GM23338 (cell line): ENCODE measurements at regions not wholly inside any gene's neighbourhood (a gene's known extent, or its start where the extent isn't known, plus 50 kb on each side); places are given as distances from the start of the nearest gene placed in this dataset.

Experiments used
- ATAC-seq: fragments of 200-7000 bp; cut with Tn5 transposase; 3 replicates; pipeline ENCODE4 v1.9.1; 2020
- DNase-seq: peaks from one replicate; pipeline ENCODE4 v3.0.0-alpha.2; 2015; ENCODE audit warnings: low spot score
- H2AFZ ChIP-seq: fragments of 200-600 bp; sonication (generic); 2 replicates; pipeline ENCODE4 v1.8.0; 2016; ENCODE audit warnings: antibody characterized with exemption, mild to moderate bottlenecking, moderate library complexity
- H3F3A ChIP-seq: fragments of 200-600 bp; sonication (generic); replicated peaks from 2 replicates; pipeline ENCODE4 v1.8.0; 2017; ENCODE audit warnings: antibody characterized with exemption, mixed run types, low read depth
- H3K27ac ChIP-seq: fragments of 200-600 bp; sonication (generic); 2 replicates; pipeline ENCODE4 v1.6.1; 2016; ENCODE audit warnings: low read depth
- H3K27me3 ChIP-seq: fragments of 200-600 bp; sonication (generic); 2 replicates; pipeline ENCODE4 v1.8.0; 2016; ENCODE audit warnings: mild to moderate bottlenecking, mixed run types, moderate library complexity; ENCODE audit not compliant: insufficient read depth
- H3K36me3 ChIP-seq: fragments of 200-600 bp; sonication (generic); 2 replicates; pipeline ENCODE4 v1.8.0; 2016; ENCODE audit warnings: mild to moderate bottlenecking; ENCODE audit not compliant: insufficient read depth
- H3K4me1 ChIP-seq: fragments of 200-600 bp; sonication (generic); 2 replicates; pipeline ENCODE4 v1.8.0; 2016; ENCODE audit warnings: mild to moderate bottlenecking, moderate library complexity; ENCODE audit not compliant: insufficient read depth
- H3K4me2 ChIP-seq: fragments of 200-600 bp; sonication (generic); 2 replicates; pipeline ENCODE4 v1.7.1; 2017; ENCODE audit warnings: mixed run types
- H3K4me3 ChIP-seq: fragments of 200-600 bp; sonication (generic); 2 replicates; pipeline ENCODE4 v1.6.1; 2016; ENCODE audit warnings: mixed run types
- H3K79me2 ChIP-seq: fragments of 200-600 bp; sonication (generic); replicated peaks from 2 replicates; pipeline ENCODE4 v1.8.0; 2017; ENCODE audit warnings: mild to moderate bottlenecking; ENCODE audit not compliant: insufficient read depth
- H3K9me2 ChIP-seq: fragments of 200-600 bp; sonication (generic); 2 replicates; pipeline ENCODE4 v1.8.0; 2017; ENCODE audit not compliant: insufficient read depth
- H4K20me1 ChIP-seq: fragments of 200-600 bp; sonication (generic); replicated peaks from 2 replicates; pipeline ENCODE4 v1.8.0; 2017; ENCODE audit warnings: mild to moderate bottlenecking; ENCODE audit not compliant: insufficient read depth
- H3K27ac Mint-ChIP-seq: 2 replicates; pipeline ENCODE4 v1.8.0; 2020; ENCODE audit warnings: inconsistent platforms, mild to moderate bottlenecking, moderate library complexity, mixed read lengths
- H3K27me3 Mint-ChIP-seq: 3 replicates; pipeline ENCODE4 v1.8.0; 2022; ENCODE audit warnings: low read depth, mild to moderate bottlenecking, moderate library complexity, mixed read lengths, inconsistent platforms; ENCODE audit not compliant: insufficient read depth, poor library complexity
- H3K36me3 Mint-ChIP-seq: 3 replicates; pipeline ENCODE4 v1.8.0; 2021; ENCODE audit warnings: low read depth, mild to moderate bottlenecking, inconsistent platforms, moderate library complexity, mixed read lengths
- H3K4me1 Mint-ChIP-seq: 3 replicates; pipeline ENCODE4 v1.8.0; 2020; ENCODE audit warnings: mild to moderate bottlenecking, inconsistent platforms, mixed read lengths
- H3K4me3 Mint-ChIP-seq: 3 replicates; pipeline ENCODE4 v1.8.0; 2021; ENCODE audit warnings: moderate library complexity, mild to moderate bottlenecking, inconsistent platforms, mixed read lengths
- H3K9me3 Mint-ChIP-seq: 3 replicates; pipeline ENCODE4 v1.8.0; 2020; ENCODE audit warnings: moderate library complexity, mild to moderate bottlenecking, inconsistent platforms, mixed read lengths
- CREB1 ChIP-seq: fragments of 250-450 bp; sonication (Bioruptor Pico); IDR thresholded peaks from 2 replicates; pipeline ENCODE4 v1.5.0; 2020; ENCODE audit warnings: low read depth, mild to moderate bottlenecking, moderate library complexity
- ETS1 ChIP-seq: IDR thresholded peaks from 2 replicates; pipeline ENCODE4 v1.6.1; 2016; ENCODE audit warnings: antibody characterized with exemption
- EZH2 ChIP-seq: fragments of 200-600 bp; sonication (generic); IDR thresholded peaks from one replicate; pipeline ENCODE4 v1.8.0; 2017; ENCODE audit warnings: antibody characterized with exemption, mild to moderate bottlenecking, low read depth; ENCODE audit not compliant: unreplicated experiment
- EZH2phosphoT487 ChIP-seq: fragments of 200-600 bp; sonication (generic); IDR thresholded peaks from one replicate; pipeline ENCODE4 v1.8.1; 2018; ENCODE audit warnings: antibody characterized with exemption; ENCODE audit not compliant: unreplicated experiment
- NANOG ChIP-seq: IDR thresholded peaks from 2 replicates; pipeline ENCODE4 v1.6.1; 2016; ENCODE audit warnings: antibody characterized with exemption, borderline replicate concordance
- POLR2AphosphoS5 ChIP-seq: IDR thresholded peaks from 2 replicates; pipeline ENCODE4 v1.6.1; 2016; ENCODE audit warnings: antibody characterized with exemption, low read depth
- REST ChIP-seq: IDR thresholded peaks from one replicate; pipeline ENCODE4 v1.6.1; 2018; ENCODE audit warnings: antibody characterized with exemption; ENCODE audit not compliant: unreplicated experiment
- STAT1 ChIP-seq: IDR thresholded peaks from one replicate; pipeline ENCODE4 v1.6.1; 2016; ENCODE audit warnings: antibody characterized with exemption; ENCODE audit not compliant: unreplicated experiment
- ZNF114 ChIP-seq: fragments of 250-450 bp; sonication (Bioruptor Pico); IDR thresholded peaks from 2 replicates; pipeline ENCODE4 v1.5.0; 2020; ENCODE audit warnings: mild to moderate bottlenecking, moderate library complexity
- ZNF331 ChIP-seq: fragments of 250-450 bp; sonication (Bioruptor Pico); IDR thresholded peaks from 2 replicates; pipeline ENCODE4 v1.5.0; 2020; ENCODE audit warnings: low read depth, mild to moderate bottlenecking, moderate library complexity
- ZNF462 ChIP-seq: fragments of 250-450 bp; sonication (Bioruptor Pico); IDR thresholded peaks from 2 replicates; pipeline ENCODE4 v1.5.0; 2020; ENCODE audit warnings: mild to moderate bottlenecking, moderate library complexity

GRCh38 chr15:48061605-48062004, 59.2 kb upstream of the SLC24A5 start:
- H4K20me1 ChIP-seq, result no peaks in the 10 kb centered on the region
- Mint-ChIP-seq H3K27me3 (peaks cover 2% of the 10 kb centered on the region), H3K9me3 (no peaks in the 10 kb centered on the region), H3K27ac (no peak overlapping the region), H3K4me1 (peaks cover 7% of the 10 kb centered on the region; the same call in 1 of the 3 replicates), H3K36me3 (no peaks in the 10 kb centered on the region), H3K4me3 (no peak overlapping the region)
- no peaks in the 10 kb centered on the region for H3K79me2 ChIP-seq
- H3F3A ChIP-seq, result no peaks in the 10 kb centered on the region
- H3K4me3 ChIP-seq, result no peak overlapping the region
- no peak for TF ChIP-seq ETS1
- no peak for TF ChIP-seq STAT1
- no peaks in the 10 kb centered on the region for H3K36me3 ChIP-seq
- H3K4me1 ChIP-seq, result 0 out of 2 replicates have a peak, but pooled peaks cover 5% of the 10 kb centered on the region
- DNase-seq (no peak), ATAC-seq (no peak)
- no peaks in the 10 kb centered on the region for H3K27me3 ChIP-seq
- H2AFZ ChIP-seq, result no peak overlapping the region; the same call in 1 of the 2 replicates
- no peak overlapping the region for H3K27ac ChIP-seq
- H3K9me2 ChIP-seq, result peaks cover 23% of the 10 kb centered on the region
- H3K4me2 ChIP-seq, result no peak overlapping the region

- Histone ChIP-seq H3K27ac (no peak overlapping the region), H2AFZ (no peak overlapping the region), H3K36me3 (no peaks in the 10 kb centered on the region), H3K79me2 (no peaks in the 10 kb centered on the region), H3K4me3 (no peak overlapping the region), H3K4me2 (no peak overlapping the region), H3F3A (no peaks in the 10 kb centered on the region), H3K27me3 (no peaks in the 10 kb centered on the region), H3K4me1 (0 out of 2 replicates have a peak, but pooled peaks cover 5% of the 10 kb centered on the region), H3K9me2 (peaks cover 23% of the 10 kb centered on the region), H4K20me1 (no peaks in the 10 kb centered on the region)
- H3K4me1 Mint-ChIP-seq, result peaks cover 7% of the 10 kb centered on the region; the same call in 1 of the 3 replicates
- peaks cover 2% of the 10 kb centered on the region for H3K27me3 Mint-ChIP-seq
- no peaks in the 10 kb centered on the region for H3K9me3 Mint-ChIP-seq
- H3K36me3 Mint-ChIP-seq, result no peaks in the 10 kb centered on the region
- no peak for ATAC-seq
- H3K27ac Mint-ChIP-seq, result no peak overlapping the region
- H3K4me3 Mint-ChIP-seq, result no peak overlapping the region
- DNase-seq, result no peak
- TF ChIP-seq EZH2phosphoT487, result no peak
- no peak for TF ChIP-seq EZH2
- no peak for TF ChIP-seq ZNF331
- no peak for TF ChIP-seq CREB1 (CRISPR knock-in tag)
- TF ChIP-seq POLR2AphosphoS5, result no peak
- no peak for TF ChIP-seq NANOG
- TF ChIP-seq ZNF114 (CRISPR knock-in tag), result no peak
- TF ChIP-seq REST, result no peak
- no peak for TF ChIP-seq ZNF462
These were observed 58.5 kb upstream of the SLC24A5 start for GRCh38 chr15:48062148-48062872.
